Keratinocyte (primary cell): ENCODE measurements at regions not wholly inside any gene's neighbourhood (a gene's known extent, or its start where the extent isn't known, plus 50 kb on each side); places are given as distances from the start of the nearest gene placed in this dataset.

Experiments used
- DNase-seq: peaks from one replicate; pipeline ENCODE4 v3.0.0-alpha.2; 2011; ENCODE audit warnings: low read depth, missing footprints, low spot score
- FAIRE-seq: peaks from 2 replicates; lab custom pipeline; 2011; peaks lifted over from hg19 to GRCh38; lab: Jason Lieb, UNC
- H2AFZ ChIP-seq: 2 replicates; pipeline ENCODE4 v1.6.0; 2012; ENCODE audit warnings: low read length, control low read depth, inconsistent platforms; ENCODE audit not compliant: control insufficient read depth
- H3K27ac ChIP-seq: 2 replicates; pipeline ENCODE4 v1.5.1; 2011; ENCODE audit warnings: low read length; ENCODE audit not compliant: control insufficient read depth, insufficient read depth
- H3K27me3 ChIP-seq: 3 replicates; pipeline ENCODE4 v1.6.0; 2011; ENCODE audit warnings: low read length; ENCODE audit not compliant: control insufficient read depth, insufficient read depth; ENCODE audit errors: extremely low read depth
- H3K36me3 ChIP-seq, 2 experiments: 2 replicates in 1 of 2; 3 replicates in 1 of 2; pipeline ENCODE4 v1.5.1; 2011; ENCODE audit warnings: low read length in 2 of 2, mild to moderate bottlenecking in 1 of 2; ENCODE audit not compliant: control insufficient read depth in 2 of 2, insufficient read depth in 2 of 2; ENCODE audit errors: extremely low read depth in 1 of 2
- H3K4me1 ChIP-seq: 3 replicates; pipeline ENCODE4 v1.5.1; 2011; ENCODE audit warnings: low read length; ENCODE audit not compliant: control insufficient read depth, insufficient read depth; ENCODE audit errors: extremely low read depth
- H3K4me2 ChIP-seq: 3 replicates; pipeline ENCODE4 v1.6.0; 2011; ENCODE audit warnings: low read depth, low read length; ENCODE audit not compliant: control insufficient read depth, insufficient read depth; ENCODE audit errors: extremely low read depth
- H3K4me3 ChIP-seq, 3 experiments: fragments of 200-600 bp in 1 of 3; sonication (generic) in 1 of 3; 2 replicates in 2 of 3; 3 replicates in 1 of 3; pipeline ENCODE4 v1.5.1; 2011 to 2016; ENCODE audit warnings: low read length in 3 of 3, mild to moderate bottlenecking in 3 of 3, control low read depth in 2 of 3, inconsistent platforms in 1 of 3, low read depth in 1 of 3, mixed read lengths in 1 of 3, mixed run types in 1 of 3, moderate library complexity in 1 of 3; ENCODE audit not compliant: control insufficient read depth in 2 of 3, insufficient read depth in 2 of 3; ENCODE audit errors: extremely low read depth in 1 of 3
- H3K79me2 ChIP-seq: 2 replicates; pipeline ENCODE4 v1.6.0; 2012; ENCODE audit warnings: low read length; ENCODE audit not compliant: control insufficient read depth, insufficient read depth
- H3K9ac ChIP-seq: 3 replicates; pipeline ENCODE4 v1.6.0; 2011; ENCODE audit warnings: low read length; ENCODE audit not compliant: control insufficient read depth, insufficient read depth; ENCODE audit errors: extremely low read depth
- H3K9me1 ChIP-seq: 3 replicates; pipeline ENCODE4 v1.6.0; 2011; ENCODE audit warnings: low read length; ENCODE audit not compliant: control insufficient read depth, insufficient read depth; ENCODE audit errors: extremely low read depth
- H3K9me3 ChIP-seq: 2 replicates; pipeline ENCODE4 v1.5.1; 2012; ENCODE audit warnings: low read depth, low read length; ENCODE audit not compliant: control insufficient read depth
- H4K20me1 ChIP-seq: 3 replicates; pipeline ENCODE4 v1.6.0; 2011; ENCODE audit warnings: low read length; ENCODE audit not compliant: control insufficient read depth, insufficient read depth; ENCODE audit errors: extremely low read depth
- EZH2 ChIP-seq: IDR thresholded peaks from one replicate; pipeline ENCODE4 v1.6.1; 2012; ENCODE audit warnings: inconsistent platforms, mild to moderate bottlenecking, low read length, moderate library complexity
- dilution Hi-C: fragments of 300-500 bp; cut with MboI; formaldehyde crosslinking; loops from one replicate; pipeline ENCODE4 v1.7.0; 2020; ENCODE audit warnings: low sequenced_read_pairs; ENCODE audit not compliant: extremely low pct_ligation_motif_present
- TF ChIP-seq, protein P1 (sequence below), 3 experiments: IDR thresholded peaks in 1 of 3; conservative IDR thresholded peaks in 1 of 3; optimal IDR thresholded peaks in 1 of 3; 2 replicates in 2 of 3; 3 replicates in 1 of 3; pipeline versions ENCODE3 to v1.5.1; 2011; ENCODE audit warnings: low read length in 3 of 3, mild to moderate bottlenecking in 3 of 3, moderate library complexity in 2 of 3, control low read depth in 1 of 3, inconsistent platforms in 1 of 3; ENCODE audit not compliant: insufficient read depth in 2 of 3; ENCODE audit errors: extremely low read depth in 1 of 3

DNA sequence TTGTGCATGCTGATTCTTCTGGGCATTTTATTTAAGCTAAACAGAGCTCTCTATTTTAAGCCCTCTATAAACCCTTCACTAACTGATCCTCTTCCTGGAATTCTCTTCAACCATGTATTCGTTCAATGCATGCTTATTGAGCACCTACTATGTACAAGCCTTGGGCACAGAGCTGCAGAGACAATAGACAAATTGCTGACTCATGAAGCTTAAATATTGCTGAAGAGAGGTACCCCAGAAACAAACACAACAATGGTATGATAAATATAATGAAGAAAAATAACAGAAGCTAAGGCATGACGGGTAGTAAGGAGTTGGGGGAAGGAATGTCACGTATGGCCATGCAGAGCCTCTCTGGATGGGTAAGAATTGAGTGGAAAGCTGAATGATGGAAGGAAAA lies 222.2 kb downstream of the PPARGC1A start:
- no peaks in the 10 kb centered on the region for H3K79me2 ChIP-seq
- H3K4me1 ChIP-seq, result no peaks in the 10 kb centered on the region
- H3K27ac ChIP-seq, result no peak overlapping the region
- no peaks in the 10 kb centered on the region for H3K9me1 ChIP-seq
- H3K27me3 ChIP-seq, result no peaks in the 10 kb centered on the region
- H4K20me1 ChIP-seq, result no peaks in the 10 kb centered on the region
- no peak overlapping the region for H3K9ac ChIP-seq
- TF ChIP-seq EZH2, result no peak
- TF ChIP-seq, protein P1, sequence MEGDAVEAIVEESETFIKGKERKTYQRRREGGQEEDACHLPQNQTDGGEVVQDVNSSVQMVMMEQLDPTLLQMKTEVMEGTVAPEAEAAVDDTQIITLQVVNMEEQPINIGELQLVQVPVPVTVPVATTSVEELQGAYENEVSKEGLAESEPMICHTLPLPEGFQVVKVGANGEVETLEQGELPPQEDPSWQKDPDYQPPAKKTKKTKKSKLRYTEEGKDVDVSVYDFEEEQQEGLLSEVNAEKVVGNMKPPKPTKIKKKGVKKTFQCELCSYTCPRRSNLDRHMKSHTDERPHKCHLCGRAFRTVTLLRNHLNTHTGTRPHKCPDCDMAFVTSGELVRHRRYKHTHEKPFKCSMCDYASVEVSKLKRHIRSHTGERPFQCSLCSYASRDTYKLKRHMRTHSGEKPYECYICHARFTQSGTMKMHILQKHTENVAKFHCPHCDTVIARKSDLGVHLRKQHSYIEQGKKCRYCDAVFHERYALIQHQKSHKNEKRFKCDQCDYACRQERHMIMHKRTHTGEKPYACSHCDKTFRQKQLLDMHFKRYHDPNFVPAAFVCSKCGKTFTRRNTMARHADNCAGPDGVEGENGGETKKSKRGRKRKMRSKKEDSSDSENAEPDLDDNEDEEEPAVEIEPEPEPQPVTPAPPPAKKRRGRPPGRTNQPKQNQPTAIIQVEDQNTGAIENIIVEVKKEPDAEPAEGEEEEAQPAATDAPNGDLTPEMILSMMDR (optimal IDR thresholded peaks at IDR 0.05 in 1 of 3, IDR thresholded peaks at IDR 0.05 in 1 of 3, conservative IDR thresholded peaks at IDR 0.05 in 1 of 3; ENCODE audit: extremely low read depth in 1 of 3, insufficient read depth in 2 of 3, low read length in 3 of 3), result no peak
- DNase-seq (no peak), FAIRE-seq (no peak)
- H3K36me3 ChIP-seq, result no peaks in the 10 kb centered on the region
- no peaks in the 10 kb centered on the region for H3K9me3 ChIP-seq
- no peak overlapping the region for H3K4me2 ChIP-seq
- no peak overlapping the region for H2AFZ ChIP-seq
- dilution Hi-C loops, result no loop called here
- H3K4me3 ChIP-seq, result no peak overlapping the region

- Histone ChIP-seq H2AFZ (no peak overlapping the region), H3K27me3 (no peaks in the 10 kb centered on the region), H3K27ac (no peak overlapping the region), H3K9me3 (no peaks in the 10 kb centered on the region), H3K9me1 (no peaks in the 10 kb centered on the region), H3K4me1 (no peaks in the 10 kb centered on the region), H3K9ac (no peak overlapping the region), H3K79me2 (no peaks in the 10 kb centered on the region), H3K4me3 (no peak overlapping the region), H4K20me1 (no peaks in the 10 kb centered on the region), H3K36me3 (no peaks in the 10 kb centered on the region), H3K4me2 (no peak overlapping the region)
- DNase-seq (no peak), FAIRE-seq (no peak)
- TF ChIP-seq, protein P1 (optimal IDR thresholded peaks at IDR 0.05 in 1 of 3, IDR thresholded peaks at IDR 0.05 in 1 of 3, conservative IDR thresholded peaks at IDR 0.05 in 1 of 3; ENCODE audit: extremely low read depth in 1 of 3, insufficient read depth in 2 of 3, low read length in 3 of 3), result peak in 1 of 3 experiments; percentile 14
- no peak for TF ChIP-seq EZH2
- dilution Hi-C loops, result no loop called here
These were observed 229.0 kb downstream of the PPARGC1A start for GRCh38 chr4:23660865-23661264.
